ENCODE measurements at regions not wholly inside any gene's neighbourhood (a gene's known extent, or its start where the extent isn't known, plus 50 kb on each side); places are given as distances from the start of the nearest gene placed in this dataset.

DNA sequence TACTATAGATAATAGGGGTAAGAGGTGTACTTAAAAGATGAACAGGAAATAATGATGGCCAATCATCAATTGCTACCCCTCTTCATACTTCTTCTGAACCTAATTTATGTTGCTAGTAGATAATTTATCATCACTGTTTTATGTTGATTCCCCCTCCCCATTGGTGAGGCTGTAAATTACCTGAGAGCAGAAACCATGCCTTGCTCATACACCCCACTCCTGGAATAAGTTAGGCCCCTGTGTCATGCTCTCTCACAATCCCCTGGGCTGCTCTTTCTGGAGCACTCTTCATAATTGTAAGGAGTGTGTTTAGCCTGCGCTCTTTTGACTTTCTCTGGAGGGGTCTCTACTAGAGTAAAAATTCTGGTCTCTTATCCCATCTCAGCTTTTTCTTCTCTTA, 180.7 kb downstream of the PAH start:
- Histone ChIP-seq H3K9me2 (replicated peaks; ENCODE audit: insufficient read depth) (no peaks in the 10 kb centered on the region), H3K4me2 (no peak overlapping the region), H3K79me2 (no peaks in the 10 kb centered on the region), H4K20me1 (ENCODE audit: insufficient read depth, poor library complexity, severe bottlenecking) (no peaks in the 10 kb centered on the region), H3K4me3 (no peak overlapping the region), H3K27me3 (no peaks in the 10 kb centered on the region), H2AFZ (no peak overlapping the region), H3K27ac (no peak overlapping the region), H3K36me3 (replicated peaks; ENCODE audit: insufficient read depth, low read depth) (no peaks in the 10 kb centered on the region), H3K4me1 (ENCODE audit: insufficient read depth) (no peaks in the 10 kb centered on the region), H3K9me3 (ENCODE audit: low read depth) (no peaks in the 10 kb centered on the region)
- WGBS (ENCODE audit: low lambda C conversion rate, missing lambda C conversion rate) = 100% methylated on average over 1 of the region's 1 CpG
- no peak for TF ChIP-seq EZH2phosphoT487 (IDR thresholded peaks at IDR 0.05; ENCODE audit: low read depth, severe bottlenecking, unreplicated experiment)
- no peak for TF ChIP-seq EZH2 (IDR thresholded peaks at IDR 0.05; ENCODE audit: borderline replicate concordance)
- TF ChIP-seq, protein P1, sequence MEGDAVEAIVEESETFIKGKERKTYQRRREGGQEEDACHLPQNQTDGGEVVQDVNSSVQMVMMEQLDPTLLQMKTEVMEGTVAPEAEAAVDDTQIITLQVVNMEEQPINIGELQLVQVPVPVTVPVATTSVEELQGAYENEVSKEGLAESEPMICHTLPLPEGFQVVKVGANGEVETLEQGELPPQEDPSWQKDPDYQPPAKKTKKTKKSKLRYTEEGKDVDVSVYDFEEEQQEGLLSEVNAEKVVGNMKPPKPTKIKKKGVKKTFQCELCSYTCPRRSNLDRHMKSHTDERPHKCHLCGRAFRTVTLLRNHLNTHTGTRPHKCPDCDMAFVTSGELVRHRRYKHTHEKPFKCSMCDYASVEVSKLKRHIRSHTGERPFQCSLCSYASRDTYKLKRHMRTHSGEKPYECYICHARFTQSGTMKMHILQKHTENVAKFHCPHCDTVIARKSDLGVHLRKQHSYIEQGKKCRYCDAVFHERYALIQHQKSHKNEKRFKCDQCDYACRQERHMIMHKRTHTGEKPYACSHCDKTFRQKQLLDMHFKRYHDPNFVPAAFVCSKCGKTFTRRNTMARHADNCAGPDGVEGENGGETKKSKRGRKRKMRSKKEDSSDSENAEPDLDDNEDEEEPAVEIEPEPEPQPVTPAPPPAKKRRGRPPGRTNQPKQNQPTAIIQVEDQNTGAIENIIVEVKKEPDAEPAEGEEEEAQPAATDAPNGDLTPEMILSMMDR (IDR thresholded peaks at IDR 0.05; ENCODE audit: poor library complexity) = no peak
- DNase-seq (ENCODE audit: low spot score) = no peak

DNA sequence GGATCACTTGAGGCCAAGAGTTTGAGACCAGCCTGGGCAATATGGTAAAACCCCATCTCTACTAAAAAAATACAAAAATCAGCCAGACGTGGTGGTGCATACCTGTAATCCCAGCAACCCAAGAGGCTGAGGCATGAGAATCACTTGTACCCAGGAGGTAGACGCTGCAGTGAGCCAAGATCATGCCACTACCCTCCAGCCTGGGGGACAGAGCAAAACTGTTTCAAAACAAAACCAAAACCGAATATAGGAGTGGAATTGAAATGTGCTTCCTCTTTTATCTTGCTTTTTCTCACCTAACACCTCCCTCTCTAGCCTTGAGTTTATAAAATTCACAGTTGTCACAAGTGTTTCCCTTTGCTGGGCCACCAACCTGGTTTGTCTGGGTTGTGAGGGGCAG, 181.9 kb downstream of the PAH start:
- DNase-seq (ENCODE audit: low spot score) = no peak

DNA sequence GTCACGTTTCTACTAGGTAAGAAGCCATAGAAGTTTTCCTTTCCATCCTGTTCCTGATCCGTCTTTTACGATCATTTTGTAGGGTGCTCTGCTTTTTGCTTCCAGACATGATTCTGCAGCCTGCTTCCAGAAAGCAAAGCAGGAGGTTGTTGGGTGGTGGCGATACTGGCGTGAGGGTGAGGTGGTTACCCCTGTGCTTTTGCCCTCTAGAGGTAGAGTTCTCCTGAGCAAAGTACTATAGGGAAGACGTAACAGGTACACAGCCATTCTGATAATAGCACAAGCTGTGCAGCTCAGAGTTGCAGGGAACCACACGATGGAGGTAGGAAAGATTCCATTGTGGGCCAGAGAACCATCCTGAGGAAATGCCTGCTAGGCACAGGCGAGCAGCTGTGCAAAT, 186.0 kb downstream of the PAH start:
- 86% methylated on average over 8 of the region's 8 CpGs for WGBS (ENCODE audit: low lambda C conversion rate, missing lambda C conversion rate)

More for the DNA sequence above, 181.9 kb downstream of the PAH start:
- WGBS (ENCODE audit: low lambda C conversion rate, missing lambda C conversion rate) = 85% methylated on average over 3 of the region's 3 CpGs
- no peak overlapping the region for H3K4me2 ChIP-seq
- H3K79me2 ChIP-seq = no peaks in the 10 kb centered on the region
- no peaks in the 10 kb centered on the region for H3K27me3 ChIP-seq
- H3K9me2 ChIP-seq (replicated peaks; ENCODE audit: insufficient read depth) = no peaks in the 10 kb centered on the region
- no peaks in the 10 kb centered on the region for H3K4me1 ChIP-seq (ENCODE audit: insufficient read depth)
- H3K9me3 ChIP-seq (ENCODE audit: low read depth) = no peaks in the 10 kb centered on the region
- H2AFZ ChIP-seq = no peak overlapping the region
- no peaks in the 10 kb centered on the region for H4K20me1 ChIP-seq (ENCODE audit: insufficient read depth, poor library complexity, severe bottlenecking)
- no peak for TF ChIP-seq EZH2 (IDR thresholded peaks at IDR 0.05; ENCODE audit: borderline replicate concordance)
- TF ChIP-seq, protein P1 (IDR thresholded peaks at IDR 0.05; ENCODE audit: poor library complexity) = no peak
- TF ChIP-seq EZH2phosphoT487 (IDR thresholded peaks at IDR 0.05; ENCODE audit: low read depth, severe bottlenecking, unreplicated experiment) = no peak
- H3K4me3 ChIP-seq = no peak overlapping the region
- H3K36me3 ChIP-seq (replicated peaks; ENCODE audit: insufficient read depth, low read depth) = no peaks in the 10 kb centered on the region
- no peak overlapping the region for H3K27ac ChIP-seq

DNA sequence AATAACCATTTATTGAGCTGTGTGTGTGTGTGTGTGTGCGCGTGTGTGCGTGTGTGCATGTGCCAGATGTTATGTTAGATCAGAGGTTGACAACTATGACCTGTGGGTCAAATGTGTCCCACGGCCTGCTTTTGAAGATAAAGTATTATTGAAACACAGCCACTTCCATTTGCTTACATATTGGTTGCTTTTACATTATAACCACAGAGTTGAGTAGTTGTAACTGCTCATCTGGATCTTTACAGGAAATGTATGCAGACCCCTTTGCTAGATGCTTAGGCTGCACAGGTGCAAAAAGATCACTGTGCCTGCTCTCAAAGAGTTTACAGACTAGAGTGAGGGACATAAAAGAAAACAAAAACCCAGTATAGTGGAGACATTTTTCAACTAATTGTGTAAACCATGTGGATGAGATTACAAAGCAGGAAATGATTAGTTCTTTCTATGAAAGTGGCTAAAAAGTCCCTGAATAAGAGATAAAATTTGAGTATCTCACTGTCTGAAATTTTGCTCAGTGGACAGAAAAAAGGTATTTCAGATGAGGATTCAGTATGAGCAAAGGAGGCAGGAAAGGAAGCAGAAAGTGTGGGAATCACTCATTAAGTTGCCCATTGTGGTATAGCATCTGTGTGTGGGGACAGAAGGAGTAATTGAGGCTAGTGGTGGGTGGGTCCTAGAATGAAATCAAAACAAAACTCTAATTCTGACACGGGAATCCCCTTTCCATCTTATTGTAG, 188.4 kb downstream of the PAH start:
- 74% methylated on average over 5 of the region's 5 CpGs for WGBS (ENCODE audit: low lambda C conversion rate, missing lambda C conversion rate)
- Histone ChIP-seq H3K27me3 (no peaks in the 10 kb centered on the region), H4K20me1 (ENCODE audit: insufficient read depth, poor library complexity, severe bottlenecking) (no peaks in the 10 kb centered on the region), H3K27ac (no peak overlapping the region), H3K79me2 (no peaks in the 10 kb centered on the region), H3K4me3 (no peak overlapping the region), H3K9me3 (ENCODE audit: low read depth) (no peaks in the 10 kb centered on the region), H2AFZ (no peak overlapping the region), H3K4me1 (ENCODE audit: insufficient read depth) (no peaks in the 10 kb centered on the region), H3K9me2 (replicated peaks; ENCODE audit: insufficient read depth) (no peaks in the 10 kb centered on the region), H3K36me3 (replicated peaks; ENCODE audit: insufficient read depth, low read depth) (no peaks in the 10 kb centered on the region), H3K4me2 (no peak overlapping the region)
- no peak for DNase-seq (ENCODE audit: low spot score)
- TF ChIP-seq EZH2 (IDR thresholded peaks at IDR 0.05; ENCODE audit: borderline replicate concordance) = no peak
- TF ChIP-seq EZH2phosphoT487 (IDR thresholded peaks at IDR 0.05; ENCODE audit: low read depth, severe bottlenecking, unreplicated experiment) = no peak

More for the DNA sequence above, 186.0 kb downstream of the PAH start:
- no peaks in the 10 kb centered on the region for H3K79me2 ChIP-seq
- H3K9me2 ChIP-seq (replicated peaks; ENCODE audit: insufficient read depth) = no peaks in the 10 kb centered on the region
- no peak overlapping the region for H2AFZ ChIP-seq
- H3K4me1 ChIP-seq (ENCODE audit: insufficient read depth) = no peaks in the 10 kb centered on the region
- no peak for TF ChIP-seq EZH2phosphoT487 (IDR thresholded peaks at IDR 0.05; ENCODE audit: low read depth, severe bottlenecking, unreplicated experiment)
- H3K4me3 ChIP-seq = no peak overlapping the region
- DNase-seq (ENCODE audit: low spot score) = no peak
- H3K4me2 ChIP-seq = no peak overlapping the region
- H3K36me3 ChIP-seq (replicated peaks; ENCODE audit: insufficient read depth, low read depth) = no peaks in the 10 kb centered on the region
- H3K27ac ChIP-seq = no peak overlapping the region
- no peaks in the 10 kb centered on the region for H3K9me3 ChIP-seq (ENCODE audit: low read depth)
- H4K20me1 ChIP-seq (ENCODE audit: insufficient read depth, poor library complexity, severe bottlenecking) = no peaks in the 10 kb centered on the region
- H3K27me3 ChIP-seq = no peaks in the 10 kb centered on the region

Measured in hepatocyte (in vitro differentiated cells).